ENCODE measurements at regions not wholly inside any gene's neighbourhood (a gene's known extent, or its start where the extent isn't known, plus 50 kb on each side); places are given as distances from the start of the nearest gene placed in this dataset.

GRCh38 chr2:181764095-181764963 lies 84.0 kb upstream of the NEUROD1 start:
- no peak for DNase-seq (ENCODE audit: low spot score)
- intact Hi-C loops (cut with DNase I): no loop called here

- intact Hi-C loops (cut with DNase I): no loop called here
These were observed 85.8 kb upstream of the NEUROD1 start for GRCh38 chr2:181766129-181766528.

GRCh38 chr2:181770150-181770549 lies 89.8 kb upstream of the NEUROD1 start:
- intact Hi-C loops (cut with DNase I): no loop called here
- DNase-seq (ENCODE audit: low spot score): no peak

More at GRCh38 chr2:181766129-181766528, 85.8 kb upstream of the NEUROD1 start:
- DNase-seq (ENCODE audit: low spot score): no peak

GRCh38 chr2:181771356-181771755 lies 91.0 kb upstream of the NEUROD1 start:
- DNase-seq (ENCODE audit: low spot score): no peak
- intact Hi-C loops (cut with DNase I): no loop called here

- no peak for DNase-seq (ENCODE audit: low spot score)
- intact Hi-C loops (cut with DNase I): no loop called here
These were observed 92.0 kb upstream of the NEUROD1 start for GRCh38 chr2:181772334-181772733.

GRCh38 chr2:181772777-181773176 lies 92.5 kb upstream of the NEUROD1 start:
- DNase-seq (ENCODE audit: low spot score): no peak
- intact Hi-C loops (cut with DNase I): no loop called here

GRCh38 chr2:181774685-181775084 lies 94.4 kb upstream of the NEUROD1 start:
- intact Hi-C loops (cut with DNase I): no loop called here
- DNase-seq (ENCODE audit: low spot score): no peak

- intact Hi-C loops (cut with DNase I): no loop called here
- DNase-seq (ENCODE audit: low spot score): no peak
These were observed 96.0 kb upstream of the NEUROD1 start for GRCh38 chr2:181776336-181776735.

GRCh38 chr2:181777734-181778133 lies 97.4 kb upstream of the NEUROD1 start:
- intact Hi-C loops (cut with DNase I): no loop called here
- no peak for DNase-seq (ENCODE audit: low spot score)

- DNase-seq (ENCODE audit: low spot score): no peak
- intact Hi-C loops (cut with DNase I): no loop called here
These were observed 98.4 kb upstream of the NEUROD1 start for GRCh38 chr2:181778621-181779201.

GRCh38 chr2:181779288-181780021 lies 99.1 kb upstream of the NEUROD1 start:
- intact Hi-C loops (cut with DNase I): no loop called here
- DNase-seq (ENCODE audit: low spot score): no peak

- DNase-seq (ENCODE audit: low spot score): no peak
- intact Hi-C loops (cut with DNase I): no loop called here
These were observed 99.8 kb upstream of the NEUROD1 start for GRCh38 chr2:181780047-181780651.

GRCh38 chr2:181780657-181781056 lies 100.3 kb upstream of the NEUROD1 start:
- intact Hi-C loops (cut with DNase I): no loop called here
- DNase-seq (ENCODE audit: low spot score): no peak

GRCh38 chr2:181781078-181781786 lies 100.9 kb upstream of the NEUROD1 start:
- DNase-seq (ENCODE audit: low spot score): no peak
- intact Hi-C loops (cut with DNase I): no loop called here

- intact Hi-C loops (cut with DNase I): no loop called here
- DNase-seq (ENCODE audit: low spot score): no peak
These were observed 102.3 kb upstream of the NEUROD1 start for GRCh38 chr2:181782660-181783059.

GRCh38 chr2:181784556-181784955 lies 104.2 kb upstream of the NEUROD1 start:
- intact Hi-C loops (cut with DNase I): no loop called here

GRCh38 chr2:181785691-181786344 lies 105.5 kb upstream of the NEUROD1 start:
- no peak for DNase-seq (ENCODE audit: low spot score)
- intact Hi-C loops (cut with DNase I): no loop called here

More at GRCh38 chr2:181784556-181784955, 104.2 kb upstream of the NEUROD1 start:
- no peak for DNase-seq (ENCODE audit: low spot score)

GRCh38 chr2:181786371-181787228 lies 104.9 kb upstream of the ITPRID2 start:
- intact Hi-C loops (cut with DNase I): no loop called here
- no peak for DNase-seq (ENCODE audit: low spot score)

Measured in cardiac septum (tissue), 1 donor.